Parathyroid adenoma (tissue), 2 donors: ENCODE measurements at regions not wholly inside any gene's neighbourhood (a gene's known extent, or its start where the extent isn't known, plus 50 kb on each side); places are given as distances from the start of the nearest gene placed in this dataset.

Experiments used
- H2AFZ ChIP-seq: fragments of 300-600 bp; sonication (generic); one replicate; pipeline ENCODE4 v1.7.0; 2017; ENCODE audit warnings: antibody characterized with exemption, mild to moderate bottlenecking
- H3K27ac ChIP-seq: fragments of 300-600 bp; sonication (generic); one replicate; pipeline ENCODE4 v1.7.0; 2017
- H3K27me3 ChIP-seq: fragments of 300-600 bp; sonication (generic); one replicate; pipeline ENCODE4 v1.7.0; 2017; ENCODE audit warnings: low read length; ENCODE audit not compliant: control insufficient read depth, insufficient read depth
- H3K36me3 ChIP-seq: fragments of 300-600 bp; sonication (generic); one replicate; pipeline ENCODE4 v1.7.0; 2017; ENCODE audit warnings: low read length; ENCODE audit not compliant: control insufficient read depth, insufficient read depth
- H3K4me1 ChIP-seq: fragments of 300-600 bp; sonication (generic); one replicate; pipeline ENCODE4 v1.7.0; 2017; ENCODE audit warnings: control low read depth
- H3K4me2 ChIP-seq: fragments of 300-600 bp; sonication (generic); one replicate; pipeline ENCODE4 v1.7.0; 2017; ENCODE audit warnings: low read length
- H3K4me3 ChIP-seq: fragments of 300-600 bp; sonication (generic); one replicate; pipeline ENCODE4 v1.7.0; 2017; ENCODE audit warnings: low read depth, low read length
- H3K79me2 ChIP-seq: fragments of 300-600 bp; sonication (generic); one replicate; pipeline ENCODE4 v1.7.0; 2017; ENCODE audit warnings: control low read depth
- H3K9ac ChIP-seq: fragments of 300-600 bp; sonication (generic); one replicate; pipeline ENCODE4 v1.7.0; 2017; ENCODE audit warnings: mild to moderate bottlenecking
- H3K9me3 ChIP-seq: fragments of 300-600 bp; sonication (generic); one replicate; pipeline ENCODE4 v1.7.0; 2017; ENCODE audit warnings: low read length; ENCODE audit not compliant: control insufficient read depth
- CTCF ChIP-seq: fragments of 300-600 bp; sonication (generic); IDR thresholded peaks from one replicate; pipeline ENCODE4 v1.7.0; 2017; ENCODE audit warnings: antibody characterized with exemption, mild to moderate bottlenecking
- donor health status: primary hyperparathyroidism.

GRCh38 chr1:238052496-238053266, 162.0 kb upstream of the ZP4 start:
- Histone ChIP-seq H3K9me3 (no peaks in the 10 kb centered on the region), H3K9ac (no peak overlapping the region), H3K4me3 (no peak overlapping the region), H3K27ac (no peak overlapping the region), H3K4me1 (no peaks in the 10 kb centered on the region), H2AFZ (no peak overlapping the region), H3K27me3 (no peaks in the 10 kb centered on the region), H3K4me2 (no peak overlapping the region), H3K79me2 (no peaks in the 10 kb centered on the region), H3K36me3 (no peaks in the 10 kb centered on the region)
- no peak for TF ChIP-seq CTCF

GRCh38 chr1:238029126-238029525, 138.4 kb upstream of the ZP4 start:
- Histone ChIP-seq H3K9ac (no peak overlapping the region), H3K4me2 (no peak overlapping the region), H3K36me3 (no peaks in the 10 kb centered on the region), H3K27ac (no peak overlapping the region), H3K4me1 (no peaks in the 10 kb centered on the region), H3K9me3 (no peaks in the 10 kb centered on the region), H2AFZ (no peak overlapping the region), H3K27me3 (no peaks in the 10 kb centered on the region), H3K4me3 (no peak overlapping the region), H3K79me2 (no peaks in the 10 kb centered on the region)
- no peak for TF ChIP-seq CTCF

- H3K4me3 ChIP-seq = no peak overlapping the region
- no peaks in the 10 kb centered on the region for H3K36me3 ChIP-seq
- no peaks in the 10 kb centered on the region for H3K79me2 ChIP-seq
- H3K27me3 ChIP-seq = no peaks in the 10 kb centered on the region
- no peak overlapping the region for H3K9ac ChIP-seq
- no peak overlapping the region for H3K27ac ChIP-seq
- H3K4me1 ChIP-seq = no peaks in the 10 kb centered on the region
- no peak overlapping the region for H3K4me2 ChIP-seq
- no peak overlapping the region for H2AFZ ChIP-seq
- TF ChIP-seq CTCF = no peak
- no peaks in the 10 kb centered on the region for H3K9me3 ChIP-seq
These were observed 136.6 kb upstream of the ZP4 start for GRCh38 chr1:238027366-238027765.

GRCh38 chr1:238023137-238023536, 132.4 kb upstream of the ZP4 start:
- Histone ChIP-seq H2AFZ (no peak overlapping the region), H3K9ac (no peak overlapping the region), H3K27ac (no peak overlapping the region), H3K4me1 (no peaks in the 10 kb centered on the region), H3K27me3 (no peaks in the 10 kb centered on the region), H3K36me3 (no peaks in the 10 kb centered on the region), H3K79me2 (no peaks in the 10 kb centered on the region), H3K4me3 (no peak overlapping the region), H3K9me3 (no peaks in the 10 kb centered on the region), H3K4me2 (no peak overlapping the region)
- no peak for TF ChIP-seq CTCF

- Histone ChIP-seq H3K4me1 (no peaks in the 10 kb centered on the region), H3K4me3 (no peak overlapping the region), H3K79me2 (no peaks in the 10 kb centered on the region)
These were observed 127.5 kb upstream of the ZP4 start for GRCh38 chr1:238018214-238018613.

More at GRCh38 chr1:238018214-238018613, 127.5 kb upstream of the ZP4 start:
- no peaks in the 10 kb centered on the region for H3K9me3 ChIP-seq
- TF ChIP-seq CTCF = no peak
- no peaks in the 10 kb centered on the region for H3K27me3 ChIP-seq
- no peak overlapping the region for H3K27ac ChIP-seq
- no peak overlapping the region for H3K4me2 ChIP-seq
- H3K36me3 ChIP-seq = no peaks in the 10 kb centered on the region
- no peak overlapping the region for H3K9ac ChIP-seq
- no peak overlapping the region for H2AFZ ChIP-seq
